OCI-LY3 (cell line): ENCODE measurements at regions not wholly inside any gene's neighbourhood (a gene's known extent, or its start where the extent isn't known, plus 50 kb on each side); places are given as distances from the start of the nearest gene placed in this dataset.

Experiments used
- H2AFZ ChIP-seq: fragments of 200-600, 300-600 bp; shearing (Covaris generic); 2 replicates; pipeline ENCODE4 v1.6.0; 2014; ENCODE audit warnings: antibody characterized with exemption, low read depth, low read length
- H3K27ac ChIP-seq: fragments of 200-600, 300-600 bp; sonication (generic); 2 replicates; pipeline ENCODE4 v1.5.1; 2014; ENCODE audit warnings: mild to moderate bottlenecking, low read length, moderate library complexity, mixed read lengths
- H3K27me3 ChIP-seq: fragments of 200-600, 300-600 bp; sonication (generic); 2 replicates; pipeline ENCODE4 v1.6.1; 2014; ENCODE audit warnings: low read depth, low read length, mixed read lengths
- H3K36me3 ChIP-seq: fragments of 200-600, 300-600 bp; sonication (generic); replicated peaks from 2 replicates; pipeline ENCODE3; 2014; ENCODE audit warnings: low read depth, low read length, mixed read lengths
- H3K4me1 ChIP-seq: fragments of 300-600, 200-600 bp; sonication (generic); 2 replicates; pipeline ENCODE4 v1.6.1; 2014; ENCODE audit warnings: low read length, mixed read lengths
- H3K4me2 ChIP-seq: fragments of 200-600, 300-600 bp; sonication (generic); 2 replicates; pipeline ENCODE4 v1.6.1; 2014; ENCODE audit warnings: low read length, mixed read lengths
- H3K4me3 ChIP-seq: fragments of 300-600, 200-600 bp; sonication (generic); 2 replicates; pipeline ENCODE4 v1.5.1; 2014; ENCODE audit warnings: antibody characterized with exemption, mild to moderate bottlenecking, low read length, moderate library complexity
- H3K79me2 ChIP-seq: fragments of 300-600, 200-600 bp; shearing (Covaris generic); 2 replicates; pipeline ENCODE4 v1.6.1; 2014; ENCODE audit warnings: mild to moderate bottlenecking, low read length, mixed read lengths
- H3K9ac ChIP-seq: fragments of 300-600, 200-600 bp; shearing (Covaris generic); 2 replicates; pipeline ENCODE4 v1.6.0; 2014; ENCODE audit warnings: mild to moderate bottlenecking, low read length, moderate library complexity
- H3K9me3 ChIP-seq: fragments of 200-600, 300-600 bp; shearing (Covaris generic); 2 replicates; pipeline ENCODE4 v1.6.1; 2014; ENCODE audit warnings: low read length, mixed read lengths; ENCODE audit not compliant: insufficient read depth
- H4K20me1 ChIP-seq: fragments of 200-600, 300-600 bp; sonication (generic); 2 replicates; pipeline ENCODE4 v1.6.1; 2016; ENCODE audit warnings: low read length, mixed read lengths; ENCODE audit not compliant: insufficient read depth
- EZH2phosphoT487 ChIP-seq: fragments of 200-600 bp; shearing (Covaris generic); IDR thresholded peaks from 2 replicates; pipeline ENCODE4 v1.6.1; 2018; ENCODE audit warnings: antibody characterized with exemption, mixed run types, low read depth
- TF ChIP-seq, protein P1 (sequence below): fragments of 200-600, 300-600 bp; sonication (generic); IDR thresholded peaks from 2 replicates; pipeline ENCODE4 v1.5.1; 2014; ENCODE audit warnings: antibody characterized with exemption, low read length, low read depth

DNA sequence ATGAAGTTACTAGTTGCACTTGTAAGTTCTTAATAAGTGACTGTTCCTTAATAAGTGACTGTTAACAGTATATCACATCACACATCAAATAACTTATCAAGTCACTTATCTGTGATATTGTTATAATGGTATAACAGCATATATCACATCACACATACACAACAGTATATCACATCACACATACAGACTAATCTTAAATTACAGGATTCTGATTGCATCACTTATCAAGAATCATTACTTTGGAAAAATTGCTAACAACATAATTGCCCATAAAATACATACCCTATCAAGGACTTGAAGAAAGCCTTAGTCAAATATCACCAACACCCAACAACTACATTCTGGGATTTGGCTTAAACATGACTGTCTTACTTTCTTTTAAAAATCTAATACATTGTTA is 813.5 kb downstream of the LTN1 start:
- Histone ChIP-seq H3K9me3 (no peaks in the 10 kb centered on the region), H3K79me2 (no peaks in the 10 kb centered on the region), H3K4me1 (no peaks in the 10 kb centered on the region), H3K9ac (no peak overlapping the region), H3K4me3 (no peak overlapping the region), H4K20me1 (no peaks in the 10 kb centered on the region), H3K4me2 (no peak overlapping the region), H3K36me3 (no peaks in the 10 kb centered on the region), H2AFZ (no peak overlapping the region), H3K27me3 (no peaks in the 10 kb centered on the region), H3K27ac (no peak overlapping the region)
- TF ChIP-seq EZH2phosphoT487 = no peak
- TF ChIP-seq, protein P1, sequence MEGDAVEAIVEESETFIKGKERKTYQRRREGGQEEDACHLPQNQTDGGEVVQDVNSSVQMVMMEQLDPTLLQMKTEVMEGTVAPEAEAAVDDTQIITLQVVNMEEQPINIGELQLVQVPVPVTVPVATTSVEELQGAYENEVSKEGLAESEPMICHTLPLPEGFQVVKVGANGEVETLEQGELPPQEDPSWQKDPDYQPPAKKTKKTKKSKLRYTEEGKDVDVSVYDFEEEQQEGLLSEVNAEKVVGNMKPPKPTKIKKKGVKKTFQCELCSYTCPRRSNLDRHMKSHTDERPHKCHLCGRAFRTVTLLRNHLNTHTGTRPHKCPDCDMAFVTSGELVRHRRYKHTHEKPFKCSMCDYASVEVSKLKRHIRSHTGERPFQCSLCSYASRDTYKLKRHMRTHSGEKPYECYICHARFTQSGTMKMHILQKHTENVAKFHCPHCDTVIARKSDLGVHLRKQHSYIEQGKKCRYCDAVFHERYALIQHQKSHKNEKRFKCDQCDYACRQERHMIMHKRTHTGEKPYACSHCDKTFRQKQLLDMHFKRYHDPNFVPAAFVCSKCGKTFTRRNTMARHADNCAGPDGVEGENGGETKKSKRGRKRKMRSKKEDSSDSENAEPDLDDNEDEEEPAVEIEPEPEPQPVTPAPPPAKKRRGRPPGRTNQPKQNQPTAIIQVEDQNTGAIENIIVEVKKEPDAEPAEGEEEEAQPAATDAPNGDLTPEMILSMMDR = no peak

DNA sequence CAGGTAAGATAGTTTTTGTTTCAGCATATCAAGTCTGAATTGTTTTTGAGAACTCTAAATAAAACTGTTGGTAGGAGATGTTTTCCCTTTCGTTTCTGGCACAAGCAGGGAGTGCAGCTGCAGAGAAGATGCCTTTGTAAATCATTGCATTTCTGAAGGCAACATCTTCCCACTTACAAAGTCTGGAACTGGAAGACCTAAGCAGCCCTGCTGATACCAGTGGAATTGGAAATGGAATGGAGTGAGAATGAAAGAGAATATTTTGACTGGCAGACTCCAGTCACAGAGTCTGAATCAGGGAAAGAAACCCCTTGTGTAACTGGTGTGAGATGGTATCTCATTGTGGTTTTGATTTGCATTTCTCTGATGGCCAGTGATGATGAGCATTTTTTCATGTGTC is 815.6 kb downstream of the LTN1 start:
- Histone ChIP-seq H3K27me3 (no peaks in the 10 kb centered on the region), H3K9ac (no peak overlapping the region), H3K27ac (no peak overlapping the region), H3K36me3 (no peaks in the 10 kb centered on the region), H3K4me3 (no peak overlapping the region), H3K4me1 (no peaks in the 10 kb centered on the region), H3K9me3 (no peaks in the 10 kb centered on the region), H2AFZ (no peak overlapping the region), H4K20me1 (no peaks in the 10 kb centered on the region), H3K4me2 (no peak overlapping the region), H3K79me2 (no peaks in the 10 kb centered on the region)
- TF ChIP-seq, protein P1 = no peak
- TF ChIP-seq EZH2phosphoT487 = no peak

DNA sequence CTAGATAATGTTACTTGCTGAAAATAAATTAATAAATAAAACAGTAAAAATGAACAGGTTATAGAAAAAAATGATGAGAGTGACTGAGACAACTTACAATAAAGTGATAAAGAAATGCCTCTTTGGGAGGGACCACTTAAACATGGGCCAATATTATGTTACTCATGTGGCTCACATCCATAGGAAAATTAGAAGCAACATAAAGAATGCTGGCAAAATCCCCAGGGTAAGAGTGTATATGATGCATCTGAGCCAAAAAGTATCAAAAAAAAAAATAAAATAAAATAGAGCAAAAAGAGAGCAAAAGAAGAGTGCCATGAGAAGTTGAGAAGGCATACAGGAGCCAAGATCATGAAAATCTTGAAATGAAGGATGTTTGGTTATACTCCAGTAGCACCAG is 818.0 kb downstream of the LTN1 start:
- Histone ChIP-seq H3K36me3 (no peaks in the 10 kb centered on the region), H4K20me1 (no peaks in the 10 kb centered on the region), H3K4me2 (no peak overlapping the region), H3K9me3 (no peaks in the 10 kb centered on the region), H2AFZ (no peak overlapping the region), H3K4me1 (no peaks in the 10 kb centered on the region), H3K27me3 (no peaks in the 10 kb centered on the region), H3K4me3 (no peak overlapping the region), H3K9ac (no peak overlapping the region), H3K79me2 (no peaks in the 10 kb centered on the region), H3K27ac (no peak overlapping the region)
- TF ChIP-seq EZH2phosphoT487 = no peak
- TF ChIP-seq, protein P1 = no peak

DNA sequence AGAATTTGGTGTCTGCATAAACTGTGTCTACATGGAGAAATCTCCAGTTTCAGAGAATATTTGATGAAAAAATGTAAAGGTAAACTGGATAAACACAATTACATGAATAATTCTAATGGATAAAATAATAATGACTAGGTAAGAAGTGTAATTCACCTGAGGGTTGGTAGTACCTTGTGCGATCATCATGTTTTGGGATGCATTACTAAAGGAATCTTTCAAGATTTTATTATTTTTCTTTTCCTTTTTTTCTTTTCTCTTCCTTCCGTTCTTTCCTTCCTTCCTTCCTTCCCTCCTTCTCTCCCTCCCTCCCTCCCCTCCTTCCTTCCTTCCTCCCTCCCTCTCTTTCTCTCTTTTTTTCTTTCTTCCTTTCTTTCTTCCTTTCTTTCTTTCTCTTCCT is 818.7 kb downstream of the LTN1 start:
- Histone ChIP-seq H3K79me2 (no peaks in the 10 kb centered on the region), H3K9ac (no peak overlapping the region), H3K4me1 (no peaks in the 10 kb centered on the region), H3K36me3 (no peaks in the 10 kb centered on the region), H3K27ac (no peak overlapping the region), H3K4me2 (no peak overlapping the region), H3K9me3 (no peaks in the 10 kb centered on the region), H3K4me3 (no peak overlapping the region), H3K27me3 (no peaks in the 10 kb centered on the region), H2AFZ (no peak overlapping the region), H4K20me1 (no peaks in the 10 kb centered on the region)
- no peak for TF ChIP-seq EZH2phosphoT487
- TF ChIP-seq, protein P1 = no peak
